ENCODE measurements at regions not wholly inside any gene's neighbourhood (a gene's known extent, or its start where the extent isn't known, plus 50 kb on each side); places are given as distances from the start of the nearest gene placed in this dataset.

GRCh38 chr5:6806668-6807067 is 93.4 kb downstream of the TENT4A start:
- TF ChIP-seq TAF1 (IDR thresholded peaks at IDR 0.05; ENCODE audit: borderline replicate concordance, insufficient read depth, low read length) (no peak), POLR2AphosphoS5 (IDR thresholded peaks at IDR 0.05; ENCODE audit: low read depth, low read length) (no peak), FOXP2 (optimal IDR thresholded peaks at IDR 0.05; ENCODE audit: borderline replicate concordance, extremely low read depth, extremely low read length, insufficient read depth) (no peak), SIN3A (IDR thresholded peaks at IDR 0.05; ENCODE audit: borderline replicate concordance, insufficient read depth, low read length) (no peak)
- TF ChIP-seq, protein P1, sequence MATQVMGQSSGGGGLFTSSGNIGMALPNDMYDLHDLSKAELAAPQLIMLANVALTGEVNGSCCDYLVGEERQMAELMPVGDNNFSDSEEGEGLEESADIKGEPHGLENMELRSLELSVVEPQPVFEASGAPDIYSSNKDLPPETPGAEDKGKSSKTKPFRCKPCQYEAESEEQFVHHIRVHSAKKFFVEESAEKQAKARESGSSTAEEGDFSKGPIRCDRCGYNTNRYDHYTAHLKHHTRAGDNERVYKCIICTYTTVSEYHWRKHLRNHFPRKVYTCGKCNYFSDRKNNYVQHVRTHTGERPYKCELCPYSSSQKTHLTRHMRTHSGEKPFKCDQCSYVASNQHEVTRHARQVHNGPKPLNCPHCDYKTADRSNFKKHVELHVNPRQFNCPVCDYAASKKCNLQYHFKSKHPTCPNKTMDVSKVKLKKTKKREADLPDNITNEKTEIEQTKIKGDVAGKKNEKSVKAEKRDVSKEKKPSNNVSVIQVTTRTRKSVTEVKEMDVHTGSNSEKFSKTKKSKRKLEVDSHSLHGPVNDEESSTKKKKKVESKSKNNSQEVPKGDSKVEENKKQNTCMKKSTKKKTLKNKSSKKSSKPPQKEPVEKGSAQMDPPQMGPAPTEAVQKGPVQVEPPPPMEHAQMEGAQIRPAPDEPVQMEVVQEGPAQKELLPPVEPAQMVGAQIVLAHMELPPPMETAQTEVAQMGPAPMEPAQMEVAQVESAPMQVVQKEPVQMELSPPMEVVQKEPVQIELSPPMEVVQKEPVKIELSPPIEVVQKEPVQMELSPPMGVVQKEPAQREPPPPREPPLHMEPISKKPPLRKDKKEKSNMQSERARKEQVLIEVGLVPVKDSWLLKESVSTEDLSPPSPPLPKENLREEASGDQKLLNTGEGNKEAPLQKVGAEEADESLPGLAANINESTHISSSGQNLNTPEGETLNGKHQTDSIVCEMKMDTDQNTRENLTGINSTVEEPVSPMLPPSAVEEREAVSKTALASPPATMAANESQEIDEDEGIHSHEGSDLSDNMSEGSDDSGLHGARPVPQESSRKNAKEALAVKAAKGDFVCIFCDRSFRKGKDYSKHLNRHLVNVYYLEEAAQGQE (IDR thresholded peaks at IDR 0.05; ENCODE audit: insufficient read depth in 1 of 2, low read depth in 2 of 2, low read length in 2 of 2) = no peak

DNA sequence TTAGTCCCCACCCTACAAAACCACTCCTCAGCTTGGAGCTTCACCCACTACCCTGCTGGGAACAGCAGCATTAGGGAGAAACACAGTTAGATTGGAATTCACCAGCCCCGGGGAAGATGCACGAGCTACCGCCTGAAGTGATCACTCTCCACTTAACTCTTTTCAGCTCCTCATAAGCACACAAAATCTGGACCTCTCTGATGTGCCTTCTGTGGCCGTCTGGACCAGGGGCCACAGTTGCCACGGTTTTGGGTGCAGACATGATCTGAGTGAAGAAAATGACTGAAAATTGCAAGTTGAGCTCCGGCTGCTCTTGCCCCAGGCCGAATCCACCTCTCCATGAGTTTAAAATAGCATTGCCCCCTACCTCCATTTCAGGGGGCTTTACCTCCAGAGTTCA is 95.2 kb downstream of the TENT4A start:
- TF ChIP-seq, protein P1 (IDR thresholded peaks at IDR 0.05; ENCODE audit: insufficient read depth in 1 of 2, low read depth in 2 of 2, low read length in 2 of 2) = no peak
- TF ChIP-seq FOXP2 (optimal IDR thresholded peaks at IDR 0.05; ENCODE audit: borderline replicate concordance, extremely low read depth, extremely low read length, insufficient read depth) = no peak
- no peak for TF ChIP-seq SIN3A (IDR thresholded peaks at IDR 0.05; ENCODE audit: borderline replicate concordance, insufficient read depth, low read length)
- no peak for TF ChIP-seq POLR2AphosphoS5 (IDR thresholded peaks at IDR 0.05; ENCODE audit: low read depth, low read length)
- no peak for TF ChIP-seq TAF1 (IDR thresholded peaks at IDR 0.05; ENCODE audit: borderline replicate concordance, insufficient read depth, low read length)

DNA sequence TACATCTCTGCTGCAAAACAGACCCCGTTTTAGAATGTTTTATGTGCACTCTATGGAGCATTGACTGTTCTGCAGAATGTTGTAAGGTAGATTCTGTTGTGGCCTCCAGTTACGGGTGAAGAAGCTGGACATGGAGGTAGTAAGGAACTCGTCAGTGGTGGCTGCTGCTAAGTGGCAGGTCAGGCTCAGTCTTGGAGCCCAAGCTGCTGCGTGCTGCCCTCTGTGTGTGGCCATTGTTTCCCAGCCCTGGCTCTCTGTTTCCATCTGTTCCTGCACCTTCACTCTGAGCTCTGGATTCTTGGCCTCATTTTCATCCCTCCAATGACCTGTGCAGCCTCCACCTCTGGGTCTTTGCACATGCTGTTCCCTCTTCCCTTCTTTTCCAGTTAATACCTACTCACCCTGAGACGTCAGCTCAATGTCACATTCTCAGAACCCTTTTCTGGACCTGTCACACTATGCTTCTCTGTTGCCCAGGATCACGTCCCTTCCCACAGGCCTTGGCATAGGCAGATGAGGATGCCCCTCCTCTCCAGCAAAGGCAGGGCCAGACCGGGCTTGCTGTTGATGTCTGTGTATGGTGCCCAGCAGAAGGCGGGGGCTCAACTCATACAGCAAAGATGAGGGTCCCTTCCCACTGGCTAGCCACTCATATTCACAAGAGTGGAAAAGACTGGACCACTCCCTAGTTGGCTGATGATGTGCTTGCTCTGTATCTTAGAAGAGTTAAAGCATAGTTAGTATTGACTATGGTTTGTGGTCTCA is 97.6 kb downstream of the TENT4A start:
- TF ChIP-seq, protein P1 (IDR thresholded peaks at IDR 0.05; ENCODE audit: insufficient read depth in 1 of 2, low read depth in 2 of 2, low read length in 2 of 2) = no peak
- TF ChIP-seq TAF1 (IDR thresholded peaks at IDR 0.05; ENCODE audit: borderline replicate concordance, insufficient read depth, low read length) (no peak), POLR2AphosphoS5 (IDR thresholded peaks at IDR 0.05; ENCODE audit: low read depth, low read length) (no peak), SIN3A (IDR thresholded peaks at IDR 0.05; ENCODE audit: borderline replicate concordance, insufficient read depth, low read length) (no peak), FOXP2 (optimal IDR thresholded peaks at IDR 0.05; ENCODE audit: borderline replicate concordance, extremely low read depth, extremely low read length, insufficient read depth) (no peak)

- TF ChIP-seq, protein P1 (IDR thresholded peaks at IDR 0.05; ENCODE audit: insufficient read depth in 1 of 2, low read depth in 2 of 2, low read length in 2 of 2) = no peak
- TF ChIP-seq POLR2AphosphoS5 (IDR thresholded peaks at IDR 0.05; ENCODE audit: low read depth, low read length) (no peak), SIN3A (IDR thresholded peaks at IDR 0.05; ENCODE audit: borderline replicate concordance, insufficient read depth, low read length) (no peak), TAF1 (IDR thresholded peaks at IDR 0.05; ENCODE audit: borderline replicate concordance, insufficient read depth, low read length) (no peak), FOXP2 (optimal IDR thresholded peaks at IDR 0.05; ENCODE audit: borderline replicate concordance, extremely low read depth, extremely low read length, insufficient read depth) (no peak)
These were observed 98.9 kb downstream of the TENT4A start for GRCh38 chr5:6812091-6812490.
